GM19468 (cell line): ENCODE measurements at regions not wholly inside any gene's neighbourhood (a gene's known extent, or its start where the extent isn't known, plus 50 kb on each side); places are given as distances from the start of the nearest gene placed in this dataset.

Source experiments
- ATAC-seq: cut with Tn5 transposase; IDR thresholded peaks from one replicate; pipeline ENCODE4 v1.9.1; 2021; ENCODE audit warnings: mild to moderate bottlenecking, moderate library complexity, moderate number of reproducible peaks; ENCODE audit not compliant: unreplicated experiment; ENCODE audit errors: extremely low read depth

DNA sequence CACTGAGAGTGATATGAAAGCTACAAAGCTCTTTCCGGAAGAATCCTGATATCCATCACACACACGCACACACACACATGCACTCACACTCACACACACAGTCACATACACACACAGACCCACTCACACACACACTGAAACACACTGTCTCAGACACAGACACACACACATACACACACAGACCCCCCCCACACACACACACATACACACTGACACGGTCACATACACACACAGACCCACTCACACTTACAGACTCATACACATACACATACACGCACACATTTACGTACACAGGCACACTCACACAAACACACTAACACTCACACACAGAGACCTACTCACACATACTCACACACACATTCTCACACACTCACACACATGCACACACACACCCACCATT is 58.6 kb downstream of the LIG4 start:
- no peak for ATAC-seq

DNA sequence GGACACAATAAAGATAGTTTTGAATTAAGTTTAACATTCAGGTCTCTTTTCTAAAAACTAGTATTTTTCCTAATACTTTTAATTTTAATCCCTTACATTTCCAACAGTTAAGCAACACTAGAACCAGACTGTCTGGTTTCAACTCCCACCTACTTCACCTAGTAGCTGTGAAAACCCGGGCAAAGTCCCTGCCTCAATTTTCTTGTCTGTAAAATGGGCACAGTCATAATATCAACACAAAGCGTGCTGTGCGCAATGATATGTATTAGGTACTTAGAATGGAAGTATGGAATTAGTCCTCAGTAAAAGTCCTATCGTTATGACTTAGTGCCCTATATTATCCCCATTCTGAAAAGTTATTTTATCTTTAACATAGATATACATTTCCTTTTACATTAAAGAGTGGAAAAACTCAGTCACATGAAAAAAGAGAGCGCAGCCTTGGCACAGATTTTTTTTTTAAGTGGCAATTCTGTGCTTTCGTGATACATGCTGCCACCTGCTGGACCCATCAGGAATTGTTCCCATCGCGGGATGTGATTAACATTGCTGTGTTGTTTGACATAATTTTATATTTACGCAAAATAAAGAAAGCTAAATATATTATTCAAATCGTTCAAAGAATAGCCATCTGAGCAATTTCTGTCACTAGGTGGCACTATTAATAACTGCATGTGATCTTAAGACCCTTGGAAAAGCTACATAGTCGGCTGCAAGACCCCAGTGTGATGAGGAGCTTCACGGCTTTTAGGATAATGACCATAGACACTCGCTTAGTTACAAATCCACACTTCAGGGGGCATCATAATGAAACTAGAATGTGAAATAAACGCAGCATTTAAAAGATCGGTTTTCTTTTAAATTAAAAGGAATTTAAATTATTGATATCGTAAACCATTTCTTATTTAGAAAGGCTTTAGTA is 59.9 kb downstream of the LIG4 start:
- ATAC-seq: no peak

DNA sequence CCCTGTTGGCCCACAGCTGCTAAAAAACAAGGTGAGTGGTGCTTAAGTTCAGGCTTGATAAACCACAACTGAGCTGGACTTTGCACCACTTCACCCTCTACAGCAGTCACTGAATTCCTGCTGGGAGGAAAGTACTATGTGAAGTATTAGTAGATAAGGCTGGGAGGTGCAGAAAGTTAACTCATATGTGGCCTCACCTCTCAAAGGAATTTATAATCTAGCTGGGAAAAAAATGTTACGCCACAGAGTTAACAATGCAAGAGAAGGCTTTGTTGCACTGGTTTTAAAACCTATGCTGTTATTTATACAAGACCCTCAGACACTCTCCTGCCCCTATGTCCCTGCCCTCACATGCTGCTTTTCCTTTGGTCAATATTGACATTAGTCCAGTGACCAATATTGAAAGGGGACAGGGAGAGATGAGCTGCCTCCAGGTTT is 60.9 kb downstream of the LIG4 start:
- ATAC-seq: no peak

DNA sequence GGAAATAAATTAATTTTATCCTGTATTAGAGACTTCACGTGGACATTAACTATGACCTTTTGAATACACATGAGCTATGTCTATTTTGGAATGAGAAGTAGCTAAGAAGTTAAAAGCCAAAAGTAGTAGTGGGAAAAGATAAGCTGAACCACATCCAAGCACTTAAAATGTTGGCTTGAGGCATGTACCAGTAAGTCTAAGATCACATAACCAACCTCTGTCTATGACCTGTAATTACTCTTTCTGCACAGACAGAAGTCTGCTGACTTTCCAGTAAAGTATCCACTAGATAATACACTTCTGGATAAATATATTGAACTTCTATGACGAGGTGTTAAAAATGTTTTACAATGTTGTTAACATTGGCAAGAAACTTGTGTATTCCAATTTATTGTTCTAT is 68.7 kb downstream of the LIG4 start:
- no peak for ATAC-seq

DNA sequence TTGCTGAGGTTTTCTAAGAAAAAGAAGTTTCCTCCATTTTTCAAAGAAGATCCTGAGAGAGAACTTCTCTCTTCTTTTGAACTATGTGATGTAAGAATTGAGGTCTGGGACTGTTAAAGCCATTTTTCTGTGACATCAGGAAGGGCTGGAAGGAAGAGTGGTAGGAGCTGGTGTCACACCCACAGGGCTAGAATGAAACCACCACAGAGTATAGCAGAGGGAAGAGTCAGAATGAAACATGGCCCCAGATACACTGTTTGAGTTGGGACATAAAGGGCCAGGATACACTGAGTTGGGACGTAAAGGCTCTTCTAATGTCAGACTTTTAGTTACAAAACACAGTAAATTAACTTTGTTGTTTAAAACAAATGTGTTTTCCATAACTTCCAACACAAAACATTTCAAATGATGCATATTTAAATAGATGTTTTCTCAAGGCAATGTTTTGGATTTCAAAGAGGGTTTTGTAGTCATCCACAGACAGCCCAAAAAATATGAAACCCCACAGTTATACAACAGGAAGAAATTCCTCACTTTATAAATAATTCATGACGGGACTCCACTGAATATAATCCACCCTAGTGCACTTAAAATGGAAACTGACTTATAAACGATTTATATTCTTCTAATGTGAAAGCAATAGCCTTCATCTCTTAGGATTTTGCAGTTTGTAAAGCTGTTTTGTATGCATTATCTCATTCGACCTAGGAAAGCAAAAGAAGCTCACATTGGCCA is 72.5 kb downstream of the LIG4 start:
- no peak for ATAC-seq

DNA sequence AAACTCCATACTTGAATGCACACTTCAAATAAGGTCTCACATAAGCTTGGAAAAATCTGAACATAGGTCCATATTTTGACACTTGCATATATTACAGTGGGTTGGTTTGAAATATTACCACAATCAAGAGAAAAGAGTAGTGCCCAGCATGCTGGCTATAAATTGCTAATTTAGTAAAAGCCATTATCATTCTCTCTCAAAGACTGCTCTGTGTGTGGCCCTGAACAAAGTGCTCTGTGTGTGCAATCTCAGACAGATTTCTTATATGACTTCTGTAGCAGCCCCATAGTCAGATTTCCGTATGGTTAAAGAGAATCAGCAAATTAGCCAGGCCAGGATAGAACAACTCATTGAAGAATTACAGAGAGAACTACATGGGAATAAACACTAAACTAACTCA is 78.2 kb downstream of the LIG4 start:
- no peak for ATAC-seq

DNA sequence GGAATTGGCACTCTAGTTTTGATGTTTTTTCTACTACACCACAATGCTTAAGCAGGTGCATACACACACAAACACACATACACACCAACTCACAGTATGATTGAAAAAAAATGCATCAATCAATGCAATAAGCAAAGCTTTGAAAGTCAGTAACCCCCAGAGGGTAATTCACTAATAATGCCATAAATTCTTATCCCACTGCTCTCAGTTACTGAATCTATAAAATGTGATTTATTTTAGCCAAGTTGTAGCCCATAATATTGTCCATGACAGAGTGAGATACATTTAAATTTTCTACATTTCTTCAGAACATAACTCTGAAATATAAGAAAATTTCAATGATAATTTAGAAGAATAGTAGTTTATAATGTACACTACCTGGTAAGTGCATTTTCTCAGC is 87.9 kb downstream of the LIG4 start:
- ATAC-seq: no peak

DNA sequence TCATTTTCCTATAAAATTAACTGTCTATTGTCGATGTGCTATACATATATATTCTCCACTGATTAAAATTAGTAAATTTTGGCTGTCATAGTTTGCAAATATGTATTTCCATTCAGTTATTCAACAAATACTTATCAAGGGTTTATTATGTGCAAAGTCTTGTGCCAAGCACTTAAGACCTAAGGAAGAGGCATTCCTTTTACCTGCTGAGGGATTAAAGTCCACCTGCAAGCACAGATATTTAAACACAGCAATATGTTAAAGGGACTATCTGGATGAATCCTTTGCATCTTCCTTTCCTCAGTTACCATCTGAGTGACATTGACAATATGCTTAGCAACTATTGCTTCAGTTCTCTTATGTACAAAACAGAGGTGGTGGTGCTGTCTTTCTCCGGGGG is 89.3 kb downstream of the LIG4 start:
- no peak for ATAC-seq

DNA sequence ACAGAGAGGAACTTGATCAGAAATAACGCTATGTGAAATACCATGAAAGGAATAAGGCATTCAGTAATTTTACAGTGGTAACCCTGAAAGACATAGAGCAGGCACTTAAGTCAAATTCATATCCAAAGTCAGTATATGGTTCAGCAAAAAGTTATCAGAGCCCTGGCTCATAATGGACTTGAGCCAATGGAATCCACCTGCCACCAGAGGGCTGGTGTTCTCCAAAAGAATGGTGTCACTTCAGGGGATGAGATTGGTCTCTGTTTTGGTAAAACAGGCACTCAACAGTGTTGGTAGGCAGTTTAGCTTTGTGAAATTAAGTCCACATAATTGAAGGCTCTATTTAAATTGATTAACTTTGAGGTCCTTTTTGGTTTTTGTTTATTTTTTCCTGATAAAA is 93.9 kb downstream of the LIG4 start:
- ATAC-seq: no peak

DNA sequence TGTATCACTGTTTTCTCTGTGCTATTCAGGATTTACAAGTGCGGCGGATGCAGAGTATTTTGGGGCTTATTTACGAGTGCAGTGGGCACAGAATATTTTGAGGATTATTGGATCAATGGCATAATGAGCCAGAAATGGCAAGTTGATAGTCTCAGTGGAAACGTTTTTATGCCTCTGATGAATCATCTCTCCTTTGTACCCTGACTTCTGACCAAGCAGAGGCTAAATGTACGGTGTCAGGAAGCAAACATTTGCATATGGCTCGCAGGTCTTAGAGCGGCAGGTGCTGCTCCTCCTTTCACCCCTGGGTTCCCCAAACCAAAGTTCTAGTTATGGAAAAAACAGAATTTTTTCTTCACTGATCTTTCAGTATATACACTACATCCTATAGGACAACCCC is 94.5 kb downstream of the LIG4 start:
- no peak for ATAC-seq

DNA sequence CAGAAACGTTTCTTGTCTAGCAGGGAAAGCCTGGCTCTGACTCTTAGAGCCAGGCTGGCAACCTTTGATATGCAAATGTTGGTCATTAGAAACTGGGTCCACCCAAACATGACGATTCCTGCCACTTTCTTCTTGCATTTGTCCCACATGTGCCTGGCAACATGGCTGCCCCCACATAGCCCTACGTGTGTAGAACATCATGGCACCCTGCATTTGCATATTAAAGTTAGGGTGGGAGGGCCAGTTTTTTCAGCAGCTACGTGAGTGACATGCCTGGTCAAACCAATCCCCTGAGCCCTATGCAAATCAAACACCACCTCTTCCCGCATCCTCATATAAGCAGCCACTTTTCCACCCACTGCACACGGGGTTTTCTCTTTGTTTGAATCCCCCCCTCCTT is 95.0 kb downstream of the LIG4 start:
- no peak for ATAC-seq

DNA sequence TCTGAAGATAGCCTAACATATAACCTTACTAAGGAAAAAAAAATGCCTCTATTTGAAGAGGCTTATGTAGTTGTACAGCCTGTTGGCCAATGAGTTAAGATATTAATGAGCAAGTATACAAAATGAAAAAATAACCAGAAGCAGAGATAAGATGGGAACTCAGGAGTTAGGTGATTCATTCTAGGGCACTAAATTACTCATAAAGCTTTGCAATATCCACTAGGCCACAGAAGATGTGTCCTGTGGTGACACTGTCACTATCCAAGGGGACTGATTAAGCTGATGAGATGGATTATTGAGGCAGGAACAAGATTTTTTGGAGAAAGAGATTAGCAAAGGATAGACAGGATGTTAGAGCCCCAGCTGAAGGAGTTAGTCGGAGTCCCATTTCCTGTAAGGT is 99.6 kb downstream of the LIG4 start:
- no peak for ATAC-seq

DNA sequence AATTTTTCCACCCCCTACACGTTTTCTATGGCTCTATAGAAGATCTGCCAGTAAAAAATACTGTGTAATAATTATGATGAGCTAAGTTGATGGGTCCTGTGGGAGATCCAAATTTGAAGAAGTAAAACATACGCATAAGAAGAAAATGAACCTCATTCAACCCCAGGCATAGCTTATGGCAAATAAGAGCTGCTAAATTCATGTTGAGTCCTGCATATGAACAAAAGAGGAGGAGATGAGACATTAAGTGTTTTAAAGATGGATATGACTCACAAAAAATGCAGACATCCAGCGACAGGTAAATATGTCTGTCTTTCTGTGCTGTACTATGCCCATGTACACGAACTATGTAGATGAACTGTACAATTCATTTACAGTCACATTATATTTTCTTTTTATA is 101.9 kb downstream of the LIG4 start:
- ATAC-seq: no peak

DNA sequence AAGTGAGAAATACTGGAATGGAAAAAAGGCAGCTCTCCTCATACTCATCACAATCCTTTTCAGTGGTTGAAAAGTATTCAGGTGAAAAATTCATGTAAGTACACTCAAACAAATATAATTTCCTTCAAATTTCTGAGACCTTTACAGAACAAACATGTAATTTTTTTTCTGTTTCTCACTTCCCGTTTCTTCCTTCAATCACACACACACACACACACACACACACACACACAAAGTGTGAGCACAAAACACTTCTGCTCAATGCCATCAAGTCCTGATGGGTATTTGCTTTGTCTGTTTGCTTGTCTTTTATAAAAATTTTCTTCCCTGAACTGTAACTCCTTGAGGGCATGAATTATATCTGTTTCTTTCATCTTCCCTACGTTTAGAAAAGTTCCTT is 110.6 kb downstream of the LIG4 start:
- ATAC-seq: no peak

DNA sequence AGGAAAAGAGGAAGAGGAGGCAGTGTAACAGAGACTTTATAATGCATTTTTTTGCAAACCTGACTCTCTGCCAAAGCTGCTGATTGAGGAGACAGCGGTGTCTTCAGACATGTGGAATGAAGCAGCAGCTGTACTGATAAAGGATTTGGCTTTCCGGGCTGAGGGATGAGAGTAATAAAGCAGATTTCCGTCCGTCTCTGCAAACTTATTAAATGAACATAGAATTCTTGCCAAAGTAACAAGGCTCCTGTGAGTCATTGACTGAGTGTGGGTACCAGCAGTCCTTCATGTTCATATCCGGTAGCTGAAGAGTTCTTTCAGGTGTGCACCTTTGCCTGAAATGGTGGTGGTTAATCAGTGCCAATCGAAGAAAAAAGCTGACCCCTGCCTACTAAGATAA is 112.6 kb downstream of the LIG4 start:
- ATAC-seq: no peak

DNA sequence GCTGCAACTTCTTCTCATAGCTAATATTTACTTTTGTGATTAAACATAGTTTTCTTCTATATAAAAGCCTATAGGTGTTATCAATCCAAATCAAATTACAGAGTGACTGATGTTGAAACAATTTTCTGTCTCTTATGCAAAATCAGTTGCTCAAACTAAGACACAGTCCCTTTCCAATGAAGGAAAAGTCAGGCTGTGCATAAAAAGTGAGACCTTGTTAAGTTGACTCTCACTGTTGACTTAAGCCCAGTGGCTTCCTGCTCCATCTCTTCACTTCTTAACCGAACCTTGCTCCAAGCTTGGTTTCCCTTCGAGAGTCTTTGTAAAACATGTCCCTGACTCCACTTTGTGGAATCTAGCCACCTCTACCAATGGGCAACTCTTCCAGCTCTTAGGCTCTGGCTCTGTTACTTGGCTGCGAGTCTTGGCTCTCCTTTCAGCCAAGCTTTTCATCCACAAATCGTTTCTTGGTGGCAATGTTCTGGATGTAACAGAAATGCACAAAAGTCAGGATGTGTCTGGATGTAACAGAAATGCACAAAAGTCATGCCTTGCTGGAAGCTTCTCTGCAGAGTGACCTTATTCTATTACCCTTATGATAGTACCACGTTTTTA is 118.9 kb downstream of the LIG4 start:
- no peak for ATAC-seq

DNA sequence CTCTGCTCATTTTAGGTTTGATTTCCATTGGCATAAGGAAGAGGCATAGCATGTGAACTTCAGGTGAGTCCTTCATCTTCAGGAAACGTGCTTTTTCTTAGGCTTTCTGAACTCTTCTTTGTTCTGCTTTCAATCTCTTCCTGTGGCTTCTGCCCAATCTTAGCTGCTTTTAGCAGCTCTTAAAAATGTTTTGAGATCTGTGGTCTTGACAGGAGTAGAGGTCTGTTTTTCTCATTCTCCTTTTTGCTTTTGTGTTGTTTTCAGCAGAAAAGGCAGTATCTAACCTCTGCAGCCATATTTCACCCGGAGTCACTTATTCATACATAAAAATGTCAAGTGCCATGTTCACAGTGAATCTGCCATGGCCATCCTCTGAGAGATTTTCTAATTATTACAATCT is 120.3 kb downstream of the LIG4 start:
- no peak for ATAC-seq

DNA sequence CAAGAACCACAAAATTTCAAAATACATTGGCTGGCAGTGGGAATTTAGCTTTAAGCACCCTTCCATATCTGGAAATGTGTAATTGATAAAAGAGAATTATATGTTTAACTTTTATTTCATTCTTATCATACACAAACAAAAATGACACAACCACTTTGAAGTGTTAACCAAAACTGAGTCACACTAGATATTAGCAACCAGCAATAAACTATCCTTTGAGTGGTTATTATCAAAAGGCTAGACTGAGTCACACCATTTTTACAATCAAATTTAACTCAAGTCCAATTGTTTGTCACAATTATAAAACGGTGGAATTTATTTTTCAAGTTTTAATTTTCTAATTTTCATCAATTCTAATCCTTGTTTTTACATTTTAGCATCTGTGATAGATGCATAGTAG is 121.7 kb downstream of the LIG4 start:
- ATAC-seq: no peak

DNA sequence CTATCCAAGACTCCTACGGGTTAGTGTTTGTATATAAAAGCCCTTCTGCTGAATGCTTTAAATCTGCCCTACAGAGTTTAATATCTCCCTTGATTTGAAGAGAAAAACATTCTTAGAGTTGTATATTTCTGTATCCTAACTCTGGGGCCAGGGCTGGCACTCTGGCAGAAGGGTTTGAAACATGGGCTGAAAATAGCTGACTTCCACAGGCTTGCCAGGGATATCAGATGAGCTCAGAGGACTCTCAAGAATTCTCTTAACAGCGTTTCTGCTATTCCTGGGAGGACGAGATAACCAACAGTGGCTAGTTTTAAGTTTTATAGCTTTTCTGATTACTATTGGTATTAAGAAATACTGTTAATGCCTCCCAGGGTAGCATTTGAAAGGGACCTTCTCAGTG is 127.5 kb downstream of the LIG4 start:
- no peak for ATAC-seq

DNA sequence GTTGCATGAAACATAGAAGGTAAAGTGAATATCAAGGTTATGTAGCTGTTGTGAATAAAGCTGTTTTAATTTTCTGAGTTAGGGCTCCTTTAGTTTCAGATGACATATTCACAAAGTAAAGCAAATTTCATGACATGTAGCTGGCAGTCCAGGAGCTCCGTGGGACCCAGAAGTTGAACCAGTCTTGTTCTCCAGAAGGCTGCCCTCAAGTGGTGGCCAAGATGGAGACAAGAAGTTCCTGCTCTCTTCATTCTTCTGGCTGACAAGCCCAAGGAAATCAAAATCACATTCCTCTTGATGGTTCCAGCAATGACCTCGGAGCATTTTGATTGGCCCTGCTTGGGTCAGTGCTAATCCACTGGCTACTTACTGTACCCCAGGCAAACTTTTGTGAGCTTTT is 128.7 kb downstream of the LIG4 start:
- no peak for ATAC-seq

DNA sequence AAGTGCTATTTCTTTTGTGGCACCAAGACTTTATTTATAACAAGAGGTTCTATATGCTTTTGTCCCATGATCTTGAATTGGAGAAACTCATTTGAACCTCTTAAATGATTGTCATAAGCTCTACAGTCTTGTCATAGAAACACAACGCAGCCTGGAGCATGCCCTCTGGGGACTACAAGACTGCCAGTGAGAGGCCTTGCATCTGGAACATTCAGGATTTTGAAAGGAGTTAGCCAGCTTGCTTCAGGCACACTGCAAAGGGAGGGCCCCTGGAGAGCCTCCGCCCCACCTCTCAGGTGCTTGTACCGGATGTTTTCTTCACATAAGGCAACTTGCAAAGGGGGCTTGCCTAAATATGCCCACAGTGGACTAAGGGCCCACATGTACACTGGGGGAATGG is 130.5 kb downstream of the LIG4 start:
- no peak for ATAC-seq
